Vagina (tissue), 2 donors: ENCODE measurements at regions not wholly inside any gene's neighbourhood (a gene's known extent, or its start where the extent isn't known, plus 50 kb on each side); places are given as distances from the start of the nearest gene placed in this dataset.

Experiments used
- DNase-seq, 2 donors: peaks; one replicate each; pipeline ENCODE4 v3.0.0-alpha.2; 2017; ENCODE audit errors: extremely low spot score in 2 of 2
- H3K27ac ChIP-seq: fragments of 200-600 bp; sonication (generic); one replicate; pipeline ENCODE4 v1.5.1; 2019
- H3K27me3 ChIP-seq: fragments of 200-600 bp; sonication (generic); one replicate; pipeline ENCODE4 v1.5.1; 2019
- H3K36me3 ChIP-seq, 2 donors: fragments of 200-600 bp; sonication (generic); one replicate each; pipeline ENCODE4 v1.5.1; 2017 to 2019
- H3K4me1 ChIP-seq: fragments of 200-600 bp; sonication (generic); one replicate; pipeline ENCODE4 v1.5.1; 2019
- H3K4me3 ChIP-seq, 2 donors: fragments of 200-600 bp; sonication (generic); 1 replicate in 1 of 2; 2 replicates in 1 of 2; pipeline ENCODE4 v1.5.1; 2016 to 2019
- H3K9me3 ChIP-seq: fragments of 200-600 bp; sonication (generic); one replicate; pipeline ENCODE4 v1.5.1; 2019
- CTCF ChIP-seq, 3 experiments: fragments of 450-650 bp in 2 of 3; fragments of 200-600 bp in 1 of 3; sonication (generic) in 1 of 3; IDR thresholded peaks; one replicate each; pipeline ENCODE4 v1.5.1; 2017 to 2019; ENCODE audit warnings: antibody characterized with exemption in 3 of 3, mild to moderate bottlenecking in 2 of 3, moderate library complexity in 2 of 3
- POLR2A ChIP-seq, 2 donors: fragments of 450-650 bp; IDR thresholded peaks; one replicate each; pipeline ENCODE4 v1.6.1; 2017; ENCODE audit warnings: antibody characterized with exemption in 2 of 2, mild to moderate bottlenecking in 2 of 2, moderate library complexity in 2 of 2
- POLR2AphosphoS5 ChIP-seq, 2 donors: sonication (generic); formaldehyde crosslinking; IDR thresholded peaks; one replicate each; pipeline ENCODE4 v1.9.0; 2017; ENCODE audit warnings: antibody characterized with exemption in 2 of 2, mild to moderate bottlenecking in 2 of 2, low read depth in 1 of 2; ENCODE audit not compliant: insufficient read depth in 1 of 2
- intact Hi-C: fragments of 100-400 bp; cut with DNase I; formaldehyde crosslinking; loops from one replicate; pipeline ENCODE4 v1.15.1; 2023

GRCh38 chr16:82248677-82249076 is 78.7 kb upstream of the MPHOSPH6 start:
- no peak overlapping the region for H3K27ac ChIP-seq
- no peaks in the 10 kb centered on the region for H3K27me3 ChIP-seq
- H3K36me3 ChIP-seq, result no peaks in the 10 kb centered on the region
- H3K4me1 ChIP-seq, result no peaks in the 10 kb centered on the region
- H3K4me3 ChIP-seq, result no peak overlapping the region
- no peak for DNase-seq
- intact Hi-C loops, result loop anchor here (5.0 kb wide), 2 partner anchors 1101 to 1744 kb away; no protein-coding TSS in a partner anchor
- TF ChIP-seq POLR2A (IDR thresholded peaks at IDR 0.05) (no peak), CTCF (IDR thresholded peaks at IDR 0.05) (no peak), POLR2AphosphoS5 (IDR thresholded peaks at IDR 0.05; ENCODE audit: insufficient read depth in 1 of 2, low read depth in 1 of 2) (no peak)
- no peaks in the 10 kb centered on the region for H3K9me3 ChIP-seq

GRCh38 chr16:82248012-82248656 is 78.1 kb upstream of the MPHOSPH6 start:
- H3K36me3 ChIP-seq, result no peaks in the 10 kb centered on the region
- no peak overlapping the region for H3K4me3 ChIP-seq
- no peaks in the 10 kb centered on the region for H3K9me3 ChIP-seq
- intact Hi-C loops, result loop anchor here (5.0 kb wide), 2 partner anchors 1101 to 1744 kb away; no protein-coding TSS in a partner anchor
- H3K27me3 ChIP-seq, result no peaks in the 10 kb centered on the region
- no peaks in the 10 kb centered on the region for H3K4me1 ChIP-seq
- TF ChIP-seq POLR2AphosphoS5 (IDR thresholded peaks at IDR 0.05; ENCODE audit: insufficient read depth in 1 of 2, low read depth in 1 of 2) (no peak), CTCF (IDR thresholded peaks at IDR 0.05) (no peak), POLR2A (IDR thresholded peaks at IDR 0.05) (no peak)
- H3K27ac ChIP-seq, result no peak overlapping the region
- no peak for DNase-seq

- TF ChIP-seq POLR2A (IDR thresholded peaks at IDR 0.05) (no peak), POLR2AphosphoS5 (IDR thresholded peaks at IDR 0.05; ENCODE audit: insufficient read depth in 1 of 2, low read depth in 1 of 2) (no peak), CTCF (IDR thresholded peaks at IDR 0.05) (no peak)
- Histone ChIP-seq H3K4me1 (no peaks in the 10 kb centered on the region), H3K4me3 (no peak overlapping the region), H3K27ac (no peak overlapping the region), H3K36me3 (no peaks in the 10 kb centered on the region), H3K27me3 (no peaks in the 10 kb centered on the region), H3K9me3 (no peaks in the 10 kb centered on the region)
- intact Hi-C loops, result no loop called here
- no peak for DNase-seq
Measured at GRCh38 chr16:82242201-82242600, 72.2 kb upstream of the MPHOSPH6 start.

GRCh38 chr16:82241469-82242052 is 71.5 kb upstream of the MPHOSPH6 start:
- H3K27ac ChIP-seq, result no peak overlapping the region
- no peaks in the 10 kb centered on the region for H3K9me3 ChIP-seq
- intact Hi-C loops, result no loop called here
- H3K27me3 ChIP-seq, result no peaks in the 10 kb centered on the region
- TF ChIP-seq CTCF (IDR thresholded peaks at IDR 0.05) (no peak), POLR2A (IDR thresholded peaks at IDR 0.05) (no peak), POLR2AphosphoS5 (IDR thresholded peaks at IDR 0.05; ENCODE audit: insufficient read depth in 1 of 2, low read depth in 1 of 2) (no peak)
- H3K36me3 ChIP-seq, result no peaks in the 10 kb centered on the region
- H3K4me3 ChIP-seq, result no peak overlapping the region
- H3K4me1 ChIP-seq, result no peaks in the 10 kb centered on the region
- DNase-seq, result no peak

- intact Hi-C loops, result no loop called here
- H3K36me3 ChIP-seq, result no peaks in the 10 kb centered on the region
- no peaks in the 10 kb centered on the region for H3K4me1 ChIP-seq
- H3K9me3 ChIP-seq, result no peaks in the 10 kb centered on the region
- no peak for TF ChIP-seq POLR2AphosphoS5 (IDR thresholded peaks at IDR 0.05; ENCODE audit: insufficient read depth in 1 of 2, low read depth in 1 of 2)
- TF ChIP-seq POLR2A (IDR thresholded peaks at IDR 0.05), result no peak
- no peak for TF ChIP-seq CTCF (IDR thresholded peaks at IDR 0.05)
- DNase-seq, result no peak
- no peak overlapping the region for H3K4me3 ChIP-seq
- no peak overlapping the region for H3K27ac ChIP-seq
- H3K27me3 ChIP-seq, result no peaks in the 10 kb centered on the region
Measured at GRCh38 chr16:82240111-82240510, 70.1 kb upstream of the MPHOSPH6 start.
